Karpas-422 (cell line): ENCODE measurements at regions not wholly inside any gene's neighbourhood (a gene's known extent, or its start where the extent isn't known, plus 50 kb on each side); places are given as distances from the start of the nearest gene placed in this dataset.

ENCODE experiments used
- DNase-seq: peaks from one replicate; pipeline ENCODE4 v3.0.0-alpha.2; 2015
- H2AFZ ChIP-seq: fragments of 200-600 bp; sonication (generic); 2 replicates; pipeline ENCODE4 v1.6.1; 2014; ENCODE audit warnings: antibody characterized with exemption, low read length, mixed read lengths
- H3K27ac ChIP-seq: fragments of 200-600 bp; sonication (generic); 2 replicates; pipeline ENCODE4 v1.5.1; 2014; ENCODE audit warnings: mild to moderate bottlenecking, low read length, moderate library complexity
- H3K27me3 ChIP-seq: fragments of 200-600 bp; sonication (generic); 2 replicates; pipeline ENCODE4 v1.6.1; 2014; ENCODE audit warnings: low read length, mixed read lengths
- H3K36me3 ChIP-seq: fragments of 200-600 bp; sonication (generic); 2 replicates; pipeline ENCODE4 v1.6.1; 2014; ENCODE audit warnings: low read length, mixed read lengths; ENCODE audit not compliant: insufficient read depth
- H3K4me1 ChIP-seq: fragments of 200-600 bp; sonication (generic); 2 replicates; pipeline ENCODE4 v1.6.1; 2014; ENCODE audit warnings: mild to moderate bottlenecking, low read length, mixed read lengths
- H3K4me2 ChIP-seq: fragments of 200-600 bp; sonication (generic); 2 replicates; pipeline ENCODE4 v1.6.1; 2014; ENCODE audit warnings: low read length, low read depth, mild to moderate bottlenecking; ENCODE audit not compliant: poor library complexity, severe bottlenecking
- H3K4me3 ChIP-seq: fragments of 200-600 bp; sonication (generic); 2 replicates; pipeline ENCODE4 v1.5.1; 2014; ENCODE audit warnings: mild to moderate bottlenecking, antibody characterized with exemption, low read length, mixed read lengths
- H3K79me2 ChIP-seq: fragments of 200-600 bp; sonication (generic); 2 replicates; pipeline ENCODE4 v1.6.1; 2014; ENCODE audit warnings: mild to moderate bottlenecking, low read length, mixed read lengths
- H3K9ac ChIP-seq: fragments of 200-600 bp; sonication (generic); 2 replicates; pipeline ENCODE4 v1.6.0; 2014; ENCODE audit warnings: low read length
- H3K9me2 ChIP-seq: fragments of 200-600 bp; sonication (generic), shearing (Covaris generic); replicated peaks from 2 replicates; pipeline ENCODE4 v1.6.0; 2014; ENCODE audit warnings: mild to moderate bottlenecking, low read length, moderate library complexity; ENCODE audit not compliant: insufficient read depth
- H3K9me3 ChIP-seq: fragments of 300-700, 200-600 bp; sonication (generic); 2 replicates; pipeline ENCODE4 v1.6.1; 2014; ENCODE audit warnings: low read length, mixed read lengths
- H4K20me1 ChIP-seq: fragments of 200-600 bp; sonication (generic); 2 replicates; pipeline ENCODE4 v1.6.1; 2014; ENCODE audit warnings: mild to moderate bottlenecking, antibody characterized with exemption, low read length, low read depth; ENCODE audit not compliant: insufficient read depth

- H3K27ac ChIP-seq, result no peak overlapping the region
- H3K9me3 ChIP-seq, result no peaks in the 10 kb centered on the region
- no peak overlapping the region for H3K9ac ChIP-seq
- H2AFZ ChIP-seq, result no peak overlapping the region
- H3K36me3 ChIP-seq, result no peaks in the 10 kb centered on the region
- no peak overlapping the region for H3K4me2 ChIP-seq
- H3K79me2 ChIP-seq, result no peaks in the 10 kb centered on the region
- no peaks in the 10 kb centered on the region for H3K4me1 ChIP-seq
- H3K9me2 ChIP-seq, result no peaks in the 10 kb centered on the region
- no peaks in the 10 kb centered on the region for H4K20me1 ChIP-seq
- DNase-seq, result no peak
- no peak overlapping the region for H3K4me3 ChIP-seq
- no peaks in the 10 kb centered on the region for H3K27me3 ChIP-seq
Observed at GRCh38 chr22:26732284-26732683, 74.9 kb downstream of the MIAT start.

- Histone ChIP-seq H3K4me1 (no peaks in the 10 kb centered on the region), H4K20me1 (no peaks in the 10 kb centered on the region), H3K9me3 (no peaks in the 10 kb centered on the region), H3K4me2 (no peak overlapping the region), H3K9ac (no peak overlapping the region), H3K79me2 (no peaks in the 10 kb centered on the region), H3K9me2 (no peaks in the 10 kb centered on the region), H3K36me3 (no peaks in the 10 kb centered on the region), H3K4me3 (no peak overlapping the region), H2AFZ (no peak overlapping the region), H3K27me3 (no peaks in the 10 kb centered on the region), H3K27ac (no peak overlapping the region)
- no peak for DNase-seq
Observed at GRCh38 chr22:26734339-26735018, 77.1 kb downstream of the MIAT start.

DNA sequence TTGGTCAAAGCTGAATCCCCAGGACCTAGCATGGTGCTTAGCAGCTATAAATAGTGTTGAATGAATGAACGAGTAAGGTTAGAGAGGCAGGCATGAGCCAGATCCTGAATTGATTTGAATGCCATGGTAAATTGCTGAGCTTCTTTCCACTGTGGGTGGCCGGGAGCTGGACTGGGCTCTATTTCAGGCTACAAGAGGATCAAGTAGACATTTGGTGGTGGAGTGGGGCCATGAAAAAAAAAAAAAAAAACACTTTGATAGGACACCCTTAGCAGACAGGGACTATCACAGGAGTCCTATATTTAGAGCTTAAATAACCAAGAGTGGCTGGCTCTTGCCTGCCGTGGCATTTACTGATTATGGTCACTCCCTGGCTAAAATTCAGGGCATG lies 77.6 kb downstream of the MIAT start:
- no peak overlapping the region for H2AFZ ChIP-seq
- no peaks in the 10 kb centered on the region for H3K4me1 ChIP-seq
- no peak overlapping the region for H3K9ac ChIP-seq
- H3K27ac ChIP-seq, result no peak overlapping the region
- no peak overlapping the region for H3K4me3 ChIP-seq
- H3K36me3 ChIP-seq, result no peaks in the 10 kb centered on the region
- H3K4me2 ChIP-seq, result no peak overlapping the region
- H3K79me2 ChIP-seq, result no peaks in the 10 kb centered on the region
- H3K9me2 ChIP-seq, result no peaks in the 10 kb centered on the region
- no peaks in the 10 kb centered on the region for H3K9me3 ChIP-seq
- no peak for DNase-seq
- no peaks in the 10 kb centered on the region for H3K27me3 ChIP-seq
- H4K20me1 ChIP-seq, result no peaks in the 10 kb centered on the region

- Histone ChIP-seq H3K9ac (no peak overlapping the region), H3K4me2 (no peak overlapping the region), H3K36me3 (no peaks in the 10 kb centered on the region), H3K4me3 (no peak overlapping the region), H3K79me2 (no peaks in the 10 kb centered on the region), H3K4me1 (no peaks in the 10 kb centered on the region), H2AFZ (no peak overlapping the region), H3K9me3 (no peaks in the 10 kb centered on the region), H3K27ac (no peak overlapping the region), H3K27me3 (no peaks in the 10 kb centered on the region), H3K9me2 (no peaks in the 10 kb centered on the region), H4K20me1 (no peaks in the 10 kb centered on the region)
- no peak for DNase-seq
Observed at GRCh38 chr22:26737262-26737661, 79.9 kb downstream of the MIAT start.

- no peak overlapping the region for H3K9ac ChIP-seq
Observed at GRCh38 chr22:26740253-26740652, 82.9 kb downstream of the MIAT start.

GRCh38 chr22:26743149-26743548 lies 85.8 kb downstream of the MIAT start:
- no peak for DNase-seq
- Histone ChIP-seq H3K27ac (no peak overlapping the region), H2AFZ (no peak overlapping the region), H3K4me2 (no peak overlapping the region), H3K36me3 (no peaks in the 10 kb centered on the region), H3K9me3 (no peaks in the 10 kb centered on the region), H3K4me3 (no peak overlapping the region), H3K9me2 (no peaks in the 10 kb centered on the region), H3K79me2 (no peaks in the 10 kb centered on the region), H3K27me3 (no peaks in the 10 kb centered on the region), H3K4me1 (no peaks in the 10 kb centered on the region), H4K20me1 (no peaks in the 10 kb centered on the region), H3K9ac (no peak overlapping the region)

More at GRCh38 chr22:26740253-26740652, 82.9 kb downstream of the MIAT start:
- Histone ChIP-seq H3K27ac (no peak overlapping the region), H3K27me3 (no peaks in the 10 kb centered on the region), H2AFZ (no peak overlapping the region), H3K4me2 (no peak overlapping the region), H3K4me1 (no peaks in the 10 kb centered on the region), H3K4me3 (no peak overlapping the region), H3K79me2 (no peaks in the 10 kb centered on the region), H3K9me3 (no peaks in the 10 kb centered on the region), H3K9me2 (no peaks in the 10 kb centered on the region), H4K20me1 (no peaks in the 10 kb centered on the region), H3K36me3 (no peaks in the 10 kb centered on the region)
- DNase-seq, result no peak

DNA sequence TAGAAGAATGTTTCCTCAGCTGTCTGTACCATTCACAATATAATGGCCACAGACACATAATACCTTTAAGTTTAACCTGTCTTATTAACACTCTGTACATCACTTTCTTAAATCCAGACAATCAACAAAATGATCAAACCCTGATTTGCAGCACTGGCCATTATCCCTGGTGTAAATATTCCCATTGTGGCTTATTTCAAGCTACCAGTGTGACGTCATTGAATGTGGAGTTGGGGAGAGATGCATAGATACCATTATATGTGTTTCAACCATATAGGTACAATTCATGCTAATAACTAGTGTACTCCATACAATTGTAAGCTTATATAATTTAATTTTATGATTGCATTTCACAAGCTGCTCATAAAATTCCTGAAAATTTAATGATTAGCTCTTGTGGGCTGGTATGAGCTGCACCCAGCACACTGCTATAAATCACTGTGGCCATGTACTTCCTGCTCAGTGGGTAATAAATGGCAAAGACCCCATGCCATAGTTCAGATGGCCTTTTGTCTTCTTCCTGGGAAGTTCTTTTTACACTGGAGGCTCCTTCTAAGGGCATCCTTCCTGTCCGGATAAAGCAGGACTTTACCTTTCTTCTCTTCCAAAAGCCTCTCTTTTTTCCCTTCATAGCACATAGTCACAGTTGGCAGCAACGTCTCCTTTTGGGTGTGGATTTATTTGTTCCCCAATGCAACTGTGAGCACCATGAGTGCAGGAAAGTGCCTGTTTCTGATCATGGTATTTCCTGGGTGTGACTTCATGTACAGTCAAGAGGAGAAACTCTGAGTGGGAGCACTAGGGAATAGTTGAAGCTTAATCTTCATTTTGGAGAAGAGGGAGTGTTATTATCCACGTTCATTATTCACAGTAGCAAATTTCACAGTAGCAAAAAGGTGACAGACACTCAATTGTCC lies 87.8 kb downstream of the MIAT start:
- no peak for DNase-seq

DNA sequence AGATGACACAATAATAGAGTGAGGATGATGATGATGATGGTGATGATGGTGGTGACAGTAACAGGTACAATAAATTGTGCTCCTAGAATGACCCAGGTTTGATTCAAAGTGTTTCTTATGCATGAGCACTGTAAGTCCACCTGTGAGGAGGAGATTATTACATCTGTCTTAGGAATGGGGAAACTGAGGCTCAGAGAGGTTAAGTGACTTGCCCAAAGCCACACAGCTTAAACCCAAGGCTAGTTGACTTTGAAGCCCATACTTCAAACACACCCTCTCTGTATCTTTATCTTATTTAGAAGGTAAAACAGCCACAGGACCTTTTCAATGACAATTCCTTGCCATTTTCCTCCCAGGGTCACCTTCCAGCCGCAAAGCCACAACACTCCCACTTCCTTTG lies 88.9 kb downstream of the MIAT start:
- DNase-seq, result no peak
- no peak overlapping the region for H3K27ac ChIP-seq
- H3K9me3 ChIP-seq, result no peaks in the 10 kb centered on the region
- H4K20me1 ChIP-seq, result 0 out of 2 replicates have a peak, but pooled peaks cover 3% of the 10 kb centered on the region
- H2AFZ ChIP-seq, result no peak overlapping the region
- no peaks in the 10 kb centered on the region for H3K27me3 ChIP-seq
- H3K4me2 ChIP-seq, result no peak overlapping the region
- H3K4me3 ChIP-seq, result no peak overlapping the region
- no peak overlapping the region for H3K9ac ChIP-seq
- H3K79me2 ChIP-seq, result no peaks in the 10 kb centered on the region
- H3K9me2 ChIP-seq, result no peaks in the 10 kb centered on the region
- H3K4me1 ChIP-seq, result no peaks in the 10 kb centered on the region
- H3K36me3 ChIP-seq, result no peaks in the 10 kb centered on the region

More for the DNA sequence above, 87.8 kb downstream of the MIAT start:
- Histone ChIP-seq H3K27ac (no peak overlapping the region), H3K9ac (no peak overlapping the region), H3K9me2 (no peaks in the 10 kb centered on the region), H3K27me3 (no peaks in the 10 kb centered on the region), H3K4me3 (no peak overlapping the region), H3K36me3 (no peaks in the 10 kb centered on the region), H3K4me1 (no peaks in the 10 kb centered on the region), H2AFZ (no peak overlapping the region), H3K9me3 (no peaks in the 10 kb centered on the region), H3K79me2 (no peaks in the 10 kb centered on the region), H4K20me1 (no peaks in the 10 kb centered on the region), H3K4me2 (no peak overlapping the region)
